GM19035 (cell line): ENCODE measurements at regions not wholly inside any gene's neighbourhood (a gene's known extent, or its start where the extent isn't known, plus 50 kb on each side); places are given as distances from the start of the nearest gene placed in this dataset.
"Not testable (repeated sequence)": the region's sequence is repeated elsewhere in the genome, so short reads cannot be mapped to it uniquely, and the experiment has no call there.

Source experiments
- ATAC-seq: cut with Tn5 transposase; IDR thresholded peaks from one replicate; pipeline ENCODE4 v1.9.1; 2021; ENCODE audit not compliant: unreplicated experiment

DNA sequence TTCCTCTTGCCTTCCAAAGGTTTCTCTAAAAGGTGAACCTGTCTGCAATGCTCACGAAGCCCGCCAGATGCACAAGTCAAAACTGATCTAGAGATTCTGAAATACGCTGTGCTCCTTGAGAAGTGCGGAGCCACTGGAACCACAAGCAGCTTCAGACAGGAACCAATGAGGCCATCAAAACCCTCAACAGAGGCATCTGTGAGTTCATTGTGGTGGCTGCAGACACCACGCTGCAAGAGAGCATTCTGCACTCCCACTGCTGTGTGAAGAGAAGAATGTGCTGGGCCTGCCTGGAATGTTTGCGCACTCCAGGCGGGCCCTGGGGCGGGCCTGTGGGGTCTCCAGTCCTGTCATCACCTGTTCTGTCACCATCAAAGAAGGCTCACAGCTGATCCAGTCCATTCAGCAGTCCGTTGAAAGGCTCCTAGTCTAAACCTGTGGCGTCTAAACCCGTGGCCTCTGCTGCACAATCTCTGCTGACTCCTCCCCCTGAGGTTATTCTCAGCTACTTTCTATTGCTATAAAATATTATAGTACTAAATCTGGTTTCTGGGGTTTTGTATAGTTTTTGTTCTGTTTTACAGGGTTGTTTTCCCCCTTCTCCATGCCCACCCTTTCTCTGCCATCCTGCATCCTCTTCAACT, 187.4 kb downstream of the FAM72C start:
- ATAC-seq: not testable (repeated sequence)

DNA sequence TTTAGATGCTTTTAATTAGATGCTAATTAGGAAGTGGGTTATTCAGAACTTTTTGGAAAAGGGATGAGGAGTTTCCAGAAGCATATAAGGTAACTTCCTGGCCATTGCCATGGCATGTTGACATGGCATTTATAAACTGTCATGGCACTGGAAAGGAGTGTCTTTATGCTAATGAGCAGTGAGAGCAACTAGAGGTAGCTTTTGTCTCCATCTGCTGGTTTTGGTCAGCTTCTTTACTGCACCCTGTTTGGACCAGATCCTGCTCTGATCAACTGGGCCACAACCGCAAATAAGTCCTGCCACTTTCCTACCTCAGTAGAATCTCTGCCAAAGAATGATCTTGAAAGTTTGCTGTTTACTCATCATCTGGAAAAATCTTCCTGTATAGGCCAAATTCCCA, 193.6 kb downstream of the FAM72C start:
- ATAC-seq: not testable (repeated sequence)

DNA sequence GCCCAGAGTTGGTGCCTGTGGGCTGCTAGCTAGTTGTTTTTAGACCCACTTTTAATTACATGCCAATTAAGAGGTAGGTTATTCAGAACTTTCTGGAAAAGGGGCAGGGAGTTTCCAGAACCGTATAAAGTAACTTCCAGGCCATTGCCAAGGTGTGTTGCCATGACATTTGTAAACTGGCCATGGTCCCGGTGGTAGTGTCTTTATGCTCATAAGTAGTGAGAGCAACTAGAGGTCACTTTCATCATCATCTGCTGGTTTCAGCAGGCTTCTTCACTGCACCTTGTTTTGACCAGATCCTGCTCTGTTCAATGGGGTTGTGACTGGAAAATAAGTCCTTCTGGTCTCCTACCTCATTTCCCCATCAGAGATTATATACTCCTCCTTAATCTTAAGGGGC, 207.0 kb downstream of the FAM72C start:
- not testable (repeated sequence) for ATAC-seq

DNA sequence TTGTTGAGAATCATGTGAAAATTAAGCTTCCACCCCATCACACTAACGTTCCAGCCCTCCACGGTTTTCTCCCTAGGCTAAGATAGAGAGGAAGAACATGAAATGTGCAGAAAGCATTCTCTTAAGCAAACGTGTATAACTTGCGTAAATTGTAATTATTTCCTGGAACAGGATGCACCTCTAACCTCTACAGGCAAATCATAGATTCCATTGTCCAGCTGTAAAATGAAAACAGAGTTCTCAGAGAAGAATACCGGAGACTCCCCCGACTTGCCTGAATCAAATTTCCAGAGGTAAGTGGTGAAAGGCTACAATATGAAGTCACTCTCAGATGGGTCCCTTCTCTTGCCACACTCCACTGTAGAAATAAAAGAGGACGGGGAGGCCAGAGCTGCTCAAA, 211.4 kb downstream of the FAM72C start:
- ATAC-seq: not testable (repeated sequence)

DNA sequence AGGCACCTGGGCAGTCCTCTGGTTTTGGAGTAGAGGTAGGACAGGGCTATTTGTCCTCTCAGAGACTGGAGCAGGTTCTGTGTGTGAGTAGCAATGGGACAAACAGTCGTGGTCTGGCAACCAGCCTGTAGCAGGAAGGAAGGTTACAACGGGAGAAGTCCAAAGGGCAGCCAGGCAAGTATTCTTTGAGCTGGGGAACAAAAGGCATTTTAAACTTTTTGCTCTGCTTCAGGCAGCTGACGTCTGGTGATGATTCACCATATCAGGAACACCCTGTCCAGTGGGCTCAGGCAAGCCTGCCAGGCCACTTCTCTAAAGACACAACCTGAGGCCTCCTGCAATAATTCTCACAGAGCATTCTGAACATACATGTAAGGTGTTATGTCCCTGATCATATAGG, 215.8 kb downstream of the FAM72C start:
- not testable (repeated sequence) for ATAC-seq

DNA sequence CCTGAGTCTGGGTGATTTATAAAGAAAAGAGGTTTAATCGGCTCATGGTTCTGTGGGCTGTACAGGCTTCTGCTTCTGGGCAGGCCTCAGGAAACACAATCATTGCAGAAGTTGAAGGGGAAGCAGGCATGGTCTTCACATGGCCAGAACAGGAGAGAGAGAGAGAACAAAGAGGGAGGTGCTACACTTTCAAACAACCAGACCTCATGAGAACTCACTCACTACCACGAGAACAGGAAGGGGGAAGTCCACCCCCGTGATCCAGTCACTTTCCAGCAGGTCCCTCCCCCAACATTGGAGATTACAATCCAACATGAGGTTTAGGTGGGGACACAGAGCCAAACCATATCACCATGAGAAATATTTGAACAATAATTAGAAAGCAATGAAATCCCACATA, 222.9 kb downstream of the FAM72C start:
- ATAC-seq: no peak

DNA sequence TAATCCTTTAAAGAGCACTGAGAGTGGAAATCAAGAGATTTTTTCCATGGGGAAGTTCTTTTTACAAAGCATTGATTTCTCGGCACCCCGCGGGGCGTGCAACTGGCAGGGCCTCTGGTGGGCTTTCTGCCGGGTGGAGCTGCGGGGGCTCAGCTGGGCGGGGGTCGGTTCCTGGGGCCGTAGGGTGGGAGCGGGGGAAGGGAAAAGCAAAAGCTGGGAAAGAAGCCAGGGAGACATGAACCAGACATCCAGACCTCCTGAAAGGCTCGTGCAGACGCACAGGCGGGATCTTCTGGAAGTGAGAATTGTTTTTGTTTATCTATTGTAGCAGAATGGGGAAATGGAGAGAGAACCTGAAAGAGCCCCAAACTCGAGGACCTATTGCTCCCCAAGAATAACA, 235.2 kb downstream of the FAM72C start:
- no peak for ATAC-seq

DNA sequence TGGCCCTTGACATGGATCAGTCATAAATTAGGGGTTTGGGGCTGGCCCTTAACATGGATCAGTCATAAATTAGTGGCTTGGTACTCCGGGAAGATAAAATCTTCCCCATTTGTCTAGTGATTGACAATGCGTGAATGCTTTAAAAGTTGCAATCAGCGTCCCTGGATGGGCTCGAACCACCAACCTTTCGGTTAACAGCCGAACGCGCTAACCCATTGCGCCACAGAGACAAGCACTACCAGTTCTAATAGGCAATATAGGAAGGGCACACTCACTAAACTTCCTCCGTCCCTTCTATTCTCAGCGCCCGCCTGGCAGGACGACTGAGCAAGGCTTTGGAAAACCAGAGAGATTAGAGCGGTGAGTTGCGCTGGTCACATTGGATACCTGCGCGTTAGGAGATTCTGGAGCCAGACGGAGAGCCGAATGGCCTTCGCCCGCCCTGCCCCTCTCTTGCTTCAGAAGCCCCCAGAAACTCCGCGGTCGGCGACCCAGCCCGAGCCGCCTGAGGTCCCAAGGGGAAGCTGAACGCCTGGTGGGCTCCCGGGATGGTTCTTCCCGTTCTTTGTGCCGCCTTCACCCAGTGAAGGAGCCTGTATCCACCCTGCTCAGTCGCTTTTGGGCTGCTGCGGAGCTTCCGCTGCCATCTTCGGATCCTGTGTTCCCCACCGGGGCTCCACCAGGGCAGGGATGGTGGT, 235.9 kb downstream of the FAM72C start:
- no peak for ATAC-seq

DNA sequence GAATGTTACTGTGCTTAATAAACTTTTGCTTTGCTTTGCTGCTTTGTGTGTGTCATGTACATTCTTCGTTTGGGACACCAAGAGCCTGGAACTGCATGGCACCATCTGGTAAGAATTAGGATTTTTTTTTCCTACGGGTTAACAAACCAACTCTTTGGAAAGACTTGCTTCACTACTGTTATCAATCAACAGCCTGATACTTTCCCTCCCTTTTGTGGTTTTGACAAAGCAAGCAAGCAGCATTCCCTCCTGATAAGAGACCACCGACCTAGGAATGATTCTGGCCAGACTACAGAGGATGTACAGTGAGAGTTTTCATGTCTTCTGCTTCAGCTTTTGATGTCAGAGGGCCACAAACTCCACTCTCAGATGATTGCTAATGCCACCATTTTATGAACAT, 237.5 kb downstream of the FAM72C start:
- ATAC-seq: not testable (repeated sequence)

DNA sequence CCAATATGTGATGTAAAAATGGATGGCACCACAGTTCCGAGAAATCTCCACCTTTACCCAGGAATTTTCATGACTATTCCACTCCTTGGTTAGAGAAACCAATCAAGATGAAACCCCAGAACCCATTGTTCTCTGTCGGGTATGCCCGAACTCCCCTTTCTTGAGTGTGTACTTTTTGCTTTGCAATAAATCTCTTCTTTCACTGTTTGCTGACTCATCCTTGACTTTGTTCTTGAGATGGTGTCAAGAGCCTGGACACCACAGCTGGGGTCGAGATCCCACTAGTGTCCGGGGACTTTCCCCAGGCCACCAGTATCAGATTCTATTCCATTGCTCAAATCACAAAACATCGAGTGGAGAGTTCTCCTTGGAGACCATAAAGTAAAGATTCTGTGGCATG, 240.9 kb downstream of the FAM72C start:
- ATAC-seq: not testable (repeated sequence)

DNA sequence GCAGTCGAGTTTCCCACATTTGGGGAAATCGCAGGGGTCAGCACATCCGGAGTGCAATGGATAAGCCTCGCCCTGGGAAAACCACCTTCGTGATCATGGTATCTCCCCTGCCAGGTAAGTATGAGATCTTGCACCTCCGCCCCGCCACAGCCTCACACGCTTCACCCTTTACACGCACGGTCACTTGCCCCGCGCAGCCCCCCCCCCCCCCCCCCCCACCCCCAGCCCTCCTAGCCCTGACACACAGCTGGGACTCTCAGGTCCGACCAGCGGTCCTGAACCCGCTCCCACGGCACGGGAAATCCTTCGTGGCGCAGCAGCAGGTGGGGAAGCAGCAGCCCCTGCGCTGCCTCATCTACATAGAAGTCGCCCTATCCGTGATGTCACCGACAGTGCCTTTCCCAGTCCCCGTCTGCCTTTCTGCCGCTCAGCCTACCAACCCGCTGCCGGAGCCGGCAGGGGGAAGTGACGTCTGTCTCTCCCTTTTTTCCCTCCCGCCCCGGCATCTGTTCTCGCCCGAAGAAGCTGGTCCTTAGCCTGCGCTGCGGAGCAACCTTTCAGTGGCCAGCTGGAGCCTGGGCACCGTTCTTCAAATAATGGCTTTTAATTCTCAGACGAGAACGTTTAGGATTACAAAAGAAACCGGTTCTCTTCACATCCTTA, 242.2 kb downstream of the FAM72C start:
- peak; percentile 61 for ATAC-seq

DNA sequence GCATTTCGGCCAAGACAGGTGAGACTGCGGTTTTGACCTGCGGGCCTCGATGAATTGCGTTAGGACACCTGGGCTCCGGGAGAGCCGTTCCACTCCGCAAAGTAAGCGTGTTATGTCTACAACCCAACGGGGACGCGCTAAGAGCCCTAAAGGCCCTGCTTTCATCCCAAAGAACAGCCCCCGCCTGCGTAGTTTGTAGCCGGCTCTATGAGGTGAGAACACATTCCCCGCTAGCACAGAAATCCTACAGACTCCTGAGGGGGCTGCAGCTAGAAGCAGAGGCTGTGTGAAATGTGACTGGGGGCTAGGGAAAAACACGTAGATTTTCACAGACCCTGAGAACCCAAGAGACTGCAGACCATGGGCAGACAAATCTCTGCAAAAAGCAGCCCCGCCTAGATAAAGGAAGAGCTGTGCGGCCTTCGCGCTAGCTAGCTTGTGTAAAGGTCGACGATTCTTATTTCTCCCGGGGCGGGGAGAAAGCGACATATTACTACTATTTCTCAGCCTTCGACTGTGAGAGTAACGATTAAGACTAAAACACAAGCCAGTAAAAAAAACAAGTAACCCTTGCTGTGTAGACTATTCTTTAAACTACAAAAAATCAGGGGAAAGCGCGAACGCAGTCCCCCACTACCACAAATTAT, 242.9 kb downstream of the FAM72C start:
- ATAC-seq: peak; percentile 96

DNA sequence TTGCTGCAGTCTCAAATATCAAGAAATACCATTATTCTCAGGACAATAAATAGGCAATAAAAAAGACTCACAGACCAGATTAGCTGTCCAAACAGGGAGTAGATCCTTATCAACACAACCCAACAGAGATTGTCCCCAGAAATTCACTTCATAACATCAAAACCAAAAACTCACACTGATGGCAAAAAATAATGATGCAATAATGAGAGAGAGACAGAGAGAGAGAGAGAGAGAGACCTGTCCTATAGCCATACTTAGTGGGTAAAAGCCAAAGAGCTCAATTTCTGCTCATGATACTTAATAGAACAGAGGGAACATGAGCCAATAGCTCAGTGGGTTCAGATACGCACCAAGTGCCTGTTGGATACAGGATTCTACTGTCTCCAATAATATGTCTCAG, 244.5 kb downstream of the FAM72C start:
- no peak for ATAC-seq

DNA sequence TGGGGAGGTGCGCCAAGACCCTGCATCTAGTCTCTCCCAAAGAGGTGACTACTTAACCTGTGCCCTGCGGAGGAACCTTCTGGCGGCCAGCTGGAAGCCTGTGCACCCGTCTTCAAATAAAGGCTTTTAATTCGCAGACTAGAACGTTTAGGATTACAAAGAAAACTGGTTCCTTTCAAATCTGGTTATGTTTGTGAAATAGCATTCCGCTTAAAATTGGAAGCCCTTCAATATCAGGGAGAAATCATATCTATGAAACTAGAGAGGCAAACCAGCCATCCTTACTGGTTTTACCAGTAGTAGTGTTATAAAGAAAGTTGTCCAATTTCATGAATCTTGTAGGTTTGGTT, 250.8 kb downstream of the FAM72C start:
- ATAC-seq: no peak

DNA sequence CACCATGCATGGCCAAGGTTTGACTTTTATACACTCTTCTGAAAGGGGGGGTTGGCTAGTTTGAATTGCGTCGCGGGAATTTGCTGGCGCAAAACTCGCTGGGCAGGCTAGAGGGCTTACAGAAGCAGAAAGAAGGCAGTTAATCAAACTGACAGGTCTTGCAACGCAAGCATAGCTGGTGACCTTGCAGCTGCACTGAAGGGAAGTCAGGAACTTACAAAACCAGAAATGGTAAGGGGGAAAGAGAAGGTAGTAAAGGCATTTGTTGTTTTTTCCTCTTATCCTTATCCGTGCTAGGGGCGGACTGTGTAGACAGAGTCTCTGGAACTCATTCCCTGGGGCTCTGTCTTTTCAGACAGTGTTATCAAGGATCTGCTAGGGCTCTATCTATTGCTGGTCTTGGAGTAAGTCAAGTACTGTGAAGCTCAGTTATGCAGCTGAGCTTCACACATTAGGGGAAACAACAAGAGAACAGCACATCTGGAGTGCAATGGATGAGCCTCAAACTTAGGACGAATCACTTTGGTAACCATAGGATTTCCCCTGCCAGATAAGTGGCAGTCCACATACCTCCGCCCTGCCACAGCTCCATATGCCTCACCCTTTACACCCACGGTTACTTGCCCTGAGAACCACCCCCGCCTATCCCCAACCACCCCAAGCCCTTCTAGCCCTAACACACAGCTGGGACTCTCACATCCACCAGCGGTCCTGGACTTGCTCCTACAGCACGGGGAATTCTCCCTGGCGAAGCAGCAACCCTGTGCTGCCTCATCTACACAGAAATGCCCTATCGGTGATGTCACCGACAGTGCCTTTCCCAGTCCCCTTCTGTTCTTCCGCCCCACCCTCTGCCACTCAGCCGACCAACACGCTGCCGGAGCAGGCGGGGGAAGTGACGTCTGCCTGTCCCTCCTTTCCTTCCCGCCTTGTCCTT, 251.4 kb downstream of the FAM72C start:
- no peak for ATAC-seq

DNA sequence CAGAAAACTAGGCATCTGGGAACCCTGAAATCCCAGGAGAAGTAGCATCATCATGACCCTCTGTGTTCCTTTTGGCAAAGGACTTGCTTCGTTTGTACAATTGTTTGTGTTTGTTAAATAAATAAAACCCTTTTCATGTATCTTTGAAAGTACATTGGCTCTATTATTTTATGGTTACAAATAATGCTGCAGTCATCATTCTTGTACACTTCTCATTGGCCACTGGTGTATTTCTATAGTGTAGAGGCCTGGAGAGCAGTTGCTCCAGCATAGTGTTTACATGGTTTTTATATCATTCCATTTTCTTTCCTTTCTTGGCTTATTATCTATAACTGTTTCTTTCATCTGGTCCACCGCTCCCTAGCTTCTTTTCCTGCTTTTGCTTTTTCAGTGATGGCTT, 253.3 kb downstream of the FAM72C start:
- no peak for ATAC-seq

DNA sequence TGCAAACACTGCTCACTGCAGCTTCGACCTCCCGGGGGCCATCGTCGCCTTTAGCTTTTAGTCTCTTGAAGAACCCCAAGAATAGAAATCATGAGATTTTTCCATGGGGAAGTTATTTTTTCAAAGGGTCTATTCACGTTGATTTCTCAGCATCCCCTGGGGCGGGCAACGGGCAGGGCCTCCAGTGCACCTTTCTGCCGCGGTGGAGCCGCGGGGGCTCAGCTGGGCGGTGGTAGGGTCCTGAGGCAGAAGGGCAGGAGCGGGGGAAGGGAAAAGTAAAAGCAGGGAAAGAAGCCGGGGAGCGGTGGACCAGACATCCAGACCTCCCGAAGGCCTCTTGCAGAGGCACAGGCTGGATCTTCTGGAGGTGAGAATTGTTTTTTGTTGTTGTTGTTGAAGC, 253.8 kb downstream of the FAM72C start:
- ATAC-seq: no peak

DNA sequence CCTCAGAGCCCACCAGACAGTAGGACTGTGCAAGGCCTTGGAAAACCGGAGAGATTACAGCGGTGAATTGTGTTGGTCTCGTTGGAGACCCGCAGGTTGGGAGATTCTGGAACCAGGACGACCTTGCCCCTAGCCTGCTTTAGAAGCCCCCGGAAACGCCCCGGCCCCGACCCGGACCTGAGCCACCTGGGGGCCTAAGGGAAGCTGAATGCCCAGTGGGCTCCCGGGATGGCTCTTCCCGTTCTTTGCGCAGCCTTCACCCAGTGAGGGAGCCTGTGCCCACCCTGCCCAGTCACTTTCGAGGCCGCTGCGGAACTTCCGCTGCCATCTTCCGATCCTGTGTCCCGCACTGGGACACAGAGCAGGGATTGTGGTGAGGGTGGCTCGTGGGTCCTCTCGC, 254.4 kb downstream of the FAM72C start:
- ATAC-seq: no peak

DNA sequence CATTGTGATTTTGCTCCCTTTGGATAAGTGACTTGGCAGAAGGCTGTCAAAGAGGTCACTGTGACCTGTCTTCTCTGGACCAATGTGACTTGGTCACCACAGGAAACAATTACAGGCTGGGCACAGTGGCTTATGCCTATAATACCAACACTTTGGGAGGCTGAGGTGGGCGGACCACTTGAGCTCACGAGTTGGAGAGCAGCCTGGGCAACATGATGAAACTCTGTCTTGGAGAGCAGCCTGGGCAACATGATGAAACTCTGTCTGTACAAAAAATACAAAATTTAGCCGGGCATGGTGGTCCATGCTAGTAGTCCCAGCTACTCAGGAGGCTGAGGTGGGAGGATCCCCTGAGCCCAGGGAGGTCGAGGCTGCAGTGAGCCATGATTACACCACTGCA, 256.9 kb downstream of the FAM72C start:
- not testable (repeated sequence) for ATAC-seq

DNA sequence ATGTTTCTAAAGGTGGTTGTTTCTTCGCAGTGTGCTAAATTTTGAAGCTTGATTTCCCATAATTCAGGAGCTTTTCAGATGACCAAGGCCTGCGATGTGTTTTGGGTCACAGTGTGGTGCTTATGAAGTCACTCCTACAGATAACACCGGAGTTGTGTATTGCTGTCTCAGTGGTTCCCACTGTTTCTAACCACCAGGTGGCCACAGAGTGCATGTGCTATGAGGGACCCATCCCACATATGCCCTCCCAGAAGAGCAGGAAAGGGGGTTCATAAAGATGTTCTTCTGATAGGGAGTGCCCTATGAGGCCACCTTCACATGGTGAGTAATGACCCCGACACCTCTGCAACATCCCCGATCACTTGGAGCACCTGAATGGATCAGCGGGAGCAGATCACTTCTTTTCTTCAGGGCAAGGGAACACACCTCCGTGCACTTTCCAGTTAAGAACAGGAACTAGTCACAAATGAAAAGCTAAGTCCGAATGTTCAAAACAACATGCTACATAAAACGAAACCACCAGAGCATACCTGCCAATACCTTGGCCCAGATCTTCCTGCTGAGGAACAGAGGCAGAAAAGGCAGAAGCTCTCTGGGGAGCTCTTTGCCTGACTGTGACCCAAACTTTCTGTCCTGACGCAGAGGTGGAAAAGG, 262.1 kb downstream of the FAM72C start:
- not testable (repeated sequence) for ATAC-seq
